ENCODE measurements at regions not wholly inside any gene's neighbourhood (a gene's known extent, or its start where the extent isn't known, plus 50 kb on each side); places are given as distances from the start of the nearest gene placed in this dataset.

- no peaks in the 10 kb centered on the region for H3F3A ChIP-seq (ENCODE audit: insufficient read depth, low read length)
- no peaks in the 10 kb centered on the region for H3K27me3 ChIP-seq (replicated peaks; ENCODE audit: insufficient read depth, low read length)
- H3K4me3 ChIP-seq (ENCODE audit: low read length), result no peak overlapping the region
- TF ChIP-seq EZH2 (optimal IDR thresholded peaks at IDR 0.05; ENCODE audit: low read depth, low read length) (no peak), EZH2phosphoT487 (IDR thresholded peaks at IDR 0.05; ENCODE audit: low read length) (no peak), CTCF (IDR thresholded peaks at IDR 0.05; ENCODE audit: low read length) (no peak)
- no peak for DNase-seq
- H4K20me1 ChIP-seq (ENCODE audit: insufficient read depth, low read length), result no peaks in the 10 kb centered on the region
- no peak overlapping the region for H3K4me2 ChIP-seq (ENCODE audit: low read depth, low read length)
- H2AFZ ChIP-seq (ENCODE audit: low read length), result no peak overlapping the region
- H3K9me3 ChIP-seq (replicated peaks; ENCODE audit: insufficient read depth, low read length), result no peaks in the 10 kb centered on the region
- no peak overlapping the region for H3K9ac ChIP-seq (ENCODE audit: low read length)
- no peak overlapping the region for H3K27ac ChIP-seq (ENCODE audit: low read length)
- H3K36me3 ChIP-seq (replicated peaks; ENCODE audit: insufficient read depth, low read length), result no peaks in the 10 kb centered on the region
- H3K79me2 ChIP-seq (ENCODE audit: low read length), result no peaks in the 10 kb centered on the region
- no peaks in the 10 kb centered on the region for H3K4me1 ChIP-seq (ENCODE audit: low read length)
- no peaks in the 10 kb centered on the region for H3K9me2 ChIP-seq (replicated peaks; ENCODE audit: insufficient read depth, low read length)
Measured at GRCh38 chr20:60584221-60584620, 626.0 kb downstream of the CDH26 start.

GRCh38 chr20:60585651-60586050 is 627.4 kb downstream of the CDH26 start:
- H3K27me3 ChIP-seq (replicated peaks; ENCODE audit: insufficient read depth, low read length), result no peaks in the 10 kb centered on the region
- H3K36me3 ChIP-seq (replicated peaks; ENCODE audit: insufficient read depth, low read length), result no peaks in the 10 kb centered on the region
- H3K4me3 ChIP-seq (ENCODE audit: low read length), result no peak overlapping the region
- no peak for TF ChIP-seq CTCF (IDR thresholded peaks at IDR 0.05; ENCODE audit: low read length)
- TF ChIP-seq EZH2phosphoT487 (IDR thresholded peaks at IDR 0.05; ENCODE audit: low read length), result no peak
- TF ChIP-seq EZH2 (optimal IDR thresholded peaks at IDR 0.05; ENCODE audit: low read depth, low read length), result no peak
- H3K27ac ChIP-seq (ENCODE audit: low read length), result no peak overlapping the region
- H3K9ac ChIP-seq (ENCODE audit: low read length), result no peak overlapping the region
- H3F3A ChIP-seq (ENCODE audit: insufficient read depth, low read length), result no peaks in the 10 kb centered on the region
- no peaks in the 10 kb centered on the region for H3K79me2 ChIP-seq (ENCODE audit: low read length)
- DNase-seq, result no peak
- no peak overlapping the region for H3K4me2 ChIP-seq (ENCODE audit: low read depth, low read length)
- H3K9me2 ChIP-seq (replicated peaks; ENCODE audit: insufficient read depth, low read length), result no peaks in the 10 kb centered on the region
- H3K4me1 ChIP-seq (ENCODE audit: low read length), result no peaks in the 10 kb centered on the region
- H2AFZ ChIP-seq (ENCODE audit: low read length), result no peak overlapping the region
- no peaks in the 10 kb centered on the region for H4K20me1 ChIP-seq (ENCODE audit: insufficient read depth, low read length)
- H3K9me3 ChIP-seq (replicated peaks; ENCODE audit: insufficient read depth, low read length), result no peaks in the 10 kb centered on the region

GRCh38 chr20:60586269-60587050 is 628.2 kb downstream of the CDH26 start:
- H3K27me3 ChIP-seq (replicated peaks; ENCODE audit: insufficient read depth, low read length), result no peaks in the 10 kb centered on the region
- H3K4me1 ChIP-seq (ENCODE audit: low read length), result no peaks in the 10 kb centered on the region
- H3K36me3 ChIP-seq (replicated peaks; ENCODE audit: insufficient read depth, low read length), result no peaks in the 10 kb centered on the region
- no peak for DNase-seq
- H4K20me1 ChIP-seq (ENCODE audit: insufficient read depth, low read length), result no peaks in the 10 kb centered on the region
- H3K27ac ChIP-seq (ENCODE audit: low read length), result no peak overlapping the region
- no peaks in the 10 kb centered on the region for H3K79me2 ChIP-seq (ENCODE audit: low read length)
- no peak overlapping the region for H2AFZ ChIP-seq (ENCODE audit: low read length)
- H3K4me3 ChIP-seq (ENCODE audit: low read length), result no peak overlapping the region
- H3K9ac ChIP-seq (ENCODE audit: low read length), result no peak overlapping the region
- TF ChIP-seq CTCF (IDR thresholded peaks at IDR 0.05; ENCODE audit: low read length) (no peak), EZH2 (optimal IDR thresholded peaks at IDR 0.05; ENCODE audit: low read depth, low read length) (no peak), EZH2phosphoT487 (IDR thresholded peaks at IDR 0.05; ENCODE audit: low read length) (no peak)
- no peaks in the 10 kb centered on the region for H3F3A ChIP-seq (ENCODE audit: insufficient read depth, low read length)
- H3K4me2 ChIP-seq (ENCODE audit: low read depth, low read length), result no peak overlapping the region
- no peaks in the 10 kb centered on the region for H3K9me3 ChIP-seq (replicated peaks; ENCODE audit: insufficient read depth, low read length)
- no peaks in the 10 kb centered on the region for H3K9me2 ChIP-seq (replicated peaks; ENCODE audit: insufficient read depth, low read length)
